ENCODE measurements at regions not wholly inside any gene's neighbourhood (a gene's known extent, or its start where the extent isn't known, plus 50 kb on each side); places are given as distances from the start of the nearest gene placed in this dataset.
"Not testable (repeated sequence)": the region's sequence is repeated elsewhere in the genome, so short reads cannot be mapped to it uniquely, and the experiment has no call there.

DNA sequence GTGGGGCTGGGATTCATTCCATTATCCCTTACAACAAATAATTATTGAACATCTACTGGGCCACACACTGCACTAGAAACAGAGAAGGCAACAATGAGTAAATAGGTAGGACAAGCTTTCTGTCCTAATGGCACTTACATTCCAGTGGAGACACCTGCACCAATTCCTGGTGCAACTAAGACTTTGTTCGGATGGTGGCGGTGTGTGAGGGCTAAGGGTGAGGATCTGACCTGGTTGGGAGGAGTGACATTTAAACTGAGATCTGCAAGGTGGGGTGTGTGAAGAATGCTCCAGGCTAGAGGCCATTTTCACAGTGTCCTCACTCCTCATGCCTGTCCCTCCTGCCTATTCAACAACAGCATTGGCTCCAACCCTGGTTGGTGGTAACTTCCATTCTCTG, 510.0 kb downstream of the XYLT1 start:
- DNase-seq = no peak

- no peak for DNase-seq
Measured at GRCh38 chr16:16966439-16966838, 504.3 kb downstream of the XYLT1 start.

DNA sequence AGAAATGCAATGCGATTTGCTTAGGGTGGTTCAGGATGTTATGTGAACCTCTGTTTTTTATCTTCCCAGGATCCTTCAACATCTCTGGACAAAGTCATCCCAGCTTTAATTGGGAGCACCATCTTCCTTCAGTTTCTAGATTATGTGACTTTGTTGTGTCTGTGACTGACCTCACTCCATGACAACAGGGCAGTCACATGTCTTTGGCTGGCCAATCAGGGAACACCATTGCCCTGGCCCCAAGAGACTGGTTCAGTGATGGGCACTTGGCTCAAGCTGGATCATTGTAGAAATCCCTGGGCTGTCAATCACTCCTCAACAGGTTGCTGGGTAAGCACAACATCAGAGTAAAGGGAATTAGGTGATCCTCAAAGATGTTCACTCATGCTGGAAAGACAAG, 499.7 kb downstream of the XYLT1 start:
- DNase-seq = no peak

DNA sequence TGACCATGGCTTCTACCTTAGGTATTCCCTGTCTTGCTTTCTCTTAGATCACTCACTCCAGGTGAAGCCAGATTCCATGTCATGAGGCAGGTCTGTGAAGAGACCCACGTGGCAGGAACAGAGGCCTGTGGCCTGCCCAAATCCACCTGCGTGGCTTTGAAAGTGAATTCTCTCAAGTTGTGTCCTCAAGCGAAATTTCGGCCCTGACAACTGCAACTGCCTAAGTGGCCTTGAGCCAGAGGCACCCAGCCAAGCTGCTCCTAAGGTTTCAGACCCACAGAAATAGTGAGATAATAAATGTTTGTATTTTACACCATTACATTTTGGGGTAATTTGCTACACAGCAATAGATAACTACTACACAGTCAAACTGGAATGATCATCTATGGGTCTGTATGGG, 497.9 kb downstream of the XYLT1 start:
- no peak for DNase-seq

DNA sequence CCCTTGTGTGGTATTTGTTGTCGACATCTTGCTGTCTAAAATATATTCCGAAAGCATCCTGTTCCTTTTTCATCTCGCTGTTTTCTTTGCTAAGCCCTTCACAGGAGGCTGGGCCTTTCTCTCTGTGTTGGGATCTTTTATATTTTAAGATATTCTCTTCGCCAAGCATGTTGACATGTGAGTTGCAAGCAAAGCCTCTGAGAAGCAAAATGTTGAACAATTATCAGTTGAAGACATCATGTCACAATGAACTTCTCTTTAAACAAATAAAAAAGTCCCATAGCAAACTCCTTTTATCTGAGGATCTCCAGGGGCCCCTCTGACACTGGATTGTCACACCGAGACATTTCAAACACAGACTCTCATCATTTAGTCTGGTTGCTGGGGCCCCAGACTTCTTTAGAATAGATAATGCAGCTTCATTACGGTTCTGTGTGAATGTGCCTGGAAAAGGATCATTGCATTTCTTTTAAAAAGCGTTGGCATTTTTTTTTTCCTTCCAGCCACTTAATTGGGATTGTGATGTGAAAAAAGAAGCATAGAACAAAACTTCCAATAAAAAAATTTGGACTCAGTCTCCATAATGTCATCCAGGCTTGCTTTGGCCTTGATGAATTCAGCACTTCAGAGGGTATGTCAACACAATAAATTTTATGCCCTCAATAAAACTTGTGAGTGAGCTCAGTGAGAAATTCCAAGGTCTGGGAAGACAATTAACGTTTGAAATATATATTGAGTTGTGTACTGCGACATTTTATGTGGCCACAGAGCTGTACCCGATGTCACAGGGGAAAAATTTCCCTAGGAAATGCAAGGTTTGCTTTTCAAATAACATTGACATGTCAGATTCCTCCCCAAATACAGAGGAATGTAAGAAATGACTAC, 496.8 kb downstream of the XYLT1 start:
- no peak for DNase-seq

DNA sequence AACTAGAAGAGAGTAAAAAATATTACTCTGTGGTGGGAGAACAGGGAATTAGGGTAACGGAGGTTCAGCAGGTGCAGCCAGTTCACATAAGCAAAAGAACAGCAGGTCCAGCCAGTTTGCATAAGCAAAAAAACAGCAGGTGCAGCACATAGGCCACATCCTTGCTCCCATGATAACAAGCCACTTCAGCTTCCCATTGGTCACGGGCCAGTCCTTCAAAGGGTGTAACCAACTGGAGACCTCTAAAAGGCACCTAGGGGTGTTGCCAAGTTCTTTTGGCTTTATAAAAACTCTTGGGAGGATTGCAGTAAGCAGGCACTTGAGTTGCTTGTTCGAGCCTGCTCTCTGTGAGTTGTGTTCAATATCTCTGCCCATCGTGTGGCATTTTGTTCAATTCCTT, 488.1 kb downstream of the XYLT1 start:
- DNase-seq = no peak

- no peak for DNase-seq
Measured at GRCh38 chr16:16983582-16983981, 487.2 kb downstream of the XYLT1 start.

- not testable (repeated sequence) for DNase-seq
Measured at GRCh38 chr16:16984091-16984490, 486.7 kb downstream of the XYLT1 start.

GRCh38 chr16:16985707-16986106, 485.1 kb downstream of the XYLT1 start:
- DNase-seq = no peak

DNA sequence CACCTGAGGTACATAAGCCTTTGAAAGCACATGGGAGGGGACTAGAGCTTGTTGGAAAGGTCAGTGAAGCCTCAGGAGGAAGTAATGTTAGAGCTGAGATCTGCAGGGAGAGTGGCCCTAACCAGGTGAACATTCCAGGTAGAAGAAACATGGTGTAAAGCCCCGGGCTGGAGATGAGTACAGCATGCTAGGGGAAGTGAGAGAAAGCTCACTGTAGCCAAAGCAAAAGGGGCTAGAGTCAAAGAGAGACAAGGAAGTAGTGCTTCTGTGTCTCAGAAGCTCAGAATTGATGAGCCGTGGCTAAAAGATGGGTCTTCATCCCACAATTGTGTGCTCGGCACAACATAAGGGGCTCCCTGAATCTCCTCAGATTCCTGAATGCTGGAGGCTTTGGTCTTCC, 481.8 kb downstream of the XYLT1 start:
- no peak for DNase-seq

- DNase-seq = no peak
Measured at GRCh38 chr16:16989368-16989767, 481.4 kb downstream of the XYLT1 start.

- DNase-seq = no peak
Measured at GRCh38 chr16:16991711-16992110, 479.0 kb downstream of the XYLT1 start.

GRCh38 chr16:16992975-16993765, 477.6 kb downstream of the XYLT1 start:
- DNase-seq = peak; percentile 27

- DNase-seq = no peak
Measured at GRCh38 chr16:16994831-16995230, 475.9 kb downstream of the XYLT1 start.

- DNase-seq = no peak
Measured at GRCh38 chr16:16996827-16997226, 473.9 kb downstream of the XYLT1 start.

DNA sequence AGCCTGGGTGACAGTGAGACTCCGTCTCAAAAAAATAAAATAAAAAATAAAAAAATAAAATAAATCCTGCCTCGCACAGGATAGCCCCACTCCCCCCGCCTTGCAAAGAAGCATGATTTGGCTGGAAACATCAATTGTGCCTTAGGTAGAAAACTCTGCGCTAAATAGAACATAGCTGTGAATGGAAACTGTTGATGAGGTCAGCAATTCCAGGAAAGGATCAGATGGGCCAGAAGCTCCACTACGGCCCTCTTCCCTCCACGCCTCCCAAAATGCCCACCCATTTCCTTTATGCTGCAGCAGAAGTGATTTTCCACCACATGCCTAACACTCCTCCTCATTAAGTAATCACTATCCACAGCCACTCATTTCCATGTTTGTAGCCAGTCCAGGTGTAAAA, 473.4 kb downstream of the XYLT1 start:
- no peak for DNase-seq

DNA sequence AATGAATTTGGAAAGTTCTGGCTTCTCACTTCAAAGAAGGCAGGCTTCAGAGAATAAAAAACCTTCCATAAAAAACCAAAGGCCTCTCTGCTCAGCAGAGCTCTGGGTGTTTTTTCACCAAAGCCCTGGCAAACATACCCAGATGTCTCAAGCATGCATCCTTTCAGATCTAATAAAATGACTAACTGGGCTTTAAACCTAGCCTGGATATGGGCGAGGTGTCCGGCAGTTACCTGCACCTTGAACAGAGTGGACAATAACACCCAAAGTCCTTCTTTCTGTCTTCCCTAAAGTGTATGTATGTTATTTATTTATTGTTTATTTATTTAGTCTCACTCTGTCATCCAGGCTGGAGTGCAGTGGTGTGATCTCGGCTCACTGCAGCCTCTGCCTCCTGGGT, 469.3 kb downstream of the XYLT1 start:
- DNase-seq = no peak

DNA sequence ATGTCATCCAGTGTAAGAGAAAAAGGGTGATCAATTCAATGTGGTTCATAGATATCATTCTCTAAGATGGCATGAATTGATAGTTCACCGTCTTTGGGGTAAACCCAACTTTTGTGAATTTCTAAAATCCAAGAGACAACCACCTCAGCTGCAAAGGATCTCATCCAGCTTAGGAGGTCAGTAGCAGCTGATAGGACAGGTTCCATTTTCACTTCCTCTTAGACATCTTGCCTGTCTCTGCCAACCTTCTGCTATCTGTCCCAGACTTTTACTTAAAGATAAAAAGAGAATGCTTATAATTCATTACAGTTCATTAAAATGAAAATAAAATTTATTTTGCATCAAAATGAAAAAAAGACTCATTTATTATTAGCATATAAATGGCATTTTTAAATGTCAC, 468.2 kb downstream of the XYLT1 start:
- no peak for DNase-seq

- not testable (repeated sequence) for DNase-seq
Measured at GRCh38 chr16:17005963-17006362, 464.8 kb downstream of the XYLT1 start.

DNA sequence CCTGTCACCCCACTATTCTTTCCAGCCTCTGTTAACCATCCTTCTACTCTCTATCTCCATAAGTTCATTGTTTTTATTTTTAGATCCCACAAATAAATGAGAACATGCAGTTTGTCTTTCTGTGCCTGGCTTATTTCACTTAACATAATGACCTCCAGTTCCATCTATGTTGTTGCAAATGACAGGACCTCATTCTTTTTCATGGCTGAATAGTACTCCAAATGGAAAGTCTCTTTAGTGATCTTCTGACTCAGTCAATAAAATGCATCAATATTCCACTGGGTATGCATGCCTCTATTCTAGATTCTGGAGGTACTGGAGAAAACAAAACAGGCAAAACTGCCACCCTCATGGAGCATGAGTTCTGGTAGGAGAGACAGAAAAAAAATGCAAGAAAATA, 459.0 kb downstream of the XYLT1 start:
- no peak for DNase-seq

DNA sequence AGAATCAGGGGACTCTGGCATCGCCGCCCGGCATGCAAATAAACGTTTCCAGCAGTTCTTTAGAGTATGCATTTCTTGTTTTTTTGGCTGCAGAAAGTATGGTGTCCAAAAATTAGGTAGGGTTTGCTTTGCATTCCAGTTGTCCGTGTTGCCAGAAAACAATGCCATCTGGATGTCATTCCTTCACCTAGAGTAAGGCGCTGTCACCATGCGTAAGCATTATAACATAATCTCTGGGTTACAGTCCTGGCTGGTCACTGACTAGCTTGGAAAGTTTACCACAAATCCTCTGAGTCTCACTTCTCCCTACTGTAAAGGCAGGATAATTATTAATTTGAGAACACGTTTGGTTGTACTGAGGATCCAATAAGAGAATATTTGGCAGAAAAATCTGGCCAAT, 457.7 kb downstream of the XYLT1 start:
- DNase-seq = no peak

- DNase-seq = no peak
Measured at GRCh38 chr16:17014484-17015121, 456.2 kb downstream of the XYLT1 start.

GRCh38 chr16:17015702-17016101, 455.1 kb downstream of the XYLT1 start:
- DNase-seq = no peak

- DNase-seq = no peak
Measured at GRCh38 chr16:17017442-17017841, 453.3 kb downstream of the XYLT1 start.

All from activated T-cell treated with anti-CD3 and anti-CD28 coated beads, Interleukin-2, amount 50 U/mL, for 1 hour (primary cell).